ENCODE measurements at regions not wholly inside any gene's neighbourhood (a gene's known extent, or its start where the extent isn't known, plus 50 kb on each side); places are given as distances from the start of the nearest gene placed in this dataset.

DNA sequence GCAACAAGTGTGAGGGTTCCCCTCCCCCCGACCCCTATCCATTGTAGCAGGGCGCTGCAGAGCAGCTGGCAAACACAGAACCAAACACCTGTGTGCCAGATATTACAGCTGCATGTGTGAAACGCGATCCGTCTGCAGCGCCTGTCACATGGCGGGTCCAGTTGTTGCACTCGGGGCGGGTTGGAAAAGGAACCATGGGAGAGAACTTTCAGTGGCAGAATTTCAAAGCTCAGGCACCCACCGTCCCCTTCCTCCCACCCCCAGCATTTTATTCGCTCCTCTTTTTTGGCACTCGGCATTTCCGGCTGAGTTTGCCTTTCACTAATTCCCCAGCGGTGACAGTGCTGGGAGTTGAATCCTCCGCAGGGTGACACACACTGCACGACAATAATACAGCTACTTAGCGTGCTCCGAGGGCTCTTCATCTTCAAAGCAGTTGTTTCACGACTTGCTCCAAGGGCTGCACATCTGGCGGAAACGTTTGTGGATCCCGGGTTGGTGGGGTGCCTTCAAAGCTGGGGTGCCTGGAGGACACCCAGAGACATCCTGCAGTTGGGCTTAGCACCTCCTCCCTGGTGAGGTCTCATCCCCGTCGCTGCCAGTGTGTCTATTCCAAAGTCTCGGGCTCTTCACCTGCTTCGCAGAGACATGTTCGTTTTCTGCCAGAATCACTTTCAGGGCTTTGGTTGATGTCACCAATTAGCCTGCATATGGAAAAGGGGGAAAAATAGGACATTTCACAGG lies 180.7 kb downstream of the ZBTB18 start:
- TF ChIP-seq SUZ12 (IDR thresholded peaks at IDR 0.05; ENCODE audit: extremely low read depth, insufficient read depth, insufficient read length) = no peak
- TF ChIP-seq YY1 (IDR thresholded peaks at IDR 0.05; ENCODE audit: insufficient read depth, insufficient read length) = no peak

All from NT2/D1 (cell line).